SK-N-MC (cell line): ENCODE measurements at regions not wholly inside any gene's neighbourhood (a gene's known extent, or its start where the extent isn't known, plus 50 kb on each side); places are given as distances from the start of the nearest gene placed in this dataset.

ENCODE experiments used
- DNase-seq: peaks from one replicate; pipeline ENCODE4 v3.0.0-alpha.2; 2011; ENCODE audit warnings: low read depth, low spot score
- H3K27ac ChIP-seq: fragments of 200-600 bp; sonication (generic); 2 replicates; pipeline ENCODE4 v1.5.1; 2016; ENCODE audit warnings: mixed run types
- H3K36me3 ChIP-seq: fragments of 200-600 bp; sonication (generic); 2 replicates; pipeline ENCODE4 v1.6.1; 2017; ENCODE audit warnings: antibody characterized with exemption, low read length, mixed read lengths; ENCODE audit not compliant: insufficient read depth
- H3K4me3 ChIP-seq: fragments of 200-600 bp; sonication (generic); 2 replicates; pipeline ENCODE4 v1.5.1; 2016
- H3K9ac ChIP-seq: fragments of 200-600 bp; sonication (generic); 2 replicates; pipeline ENCODE4 v1.8.0; 2017; ENCODE audit warnings: mixed run types, mixed read lengths; ENCODE audit not compliant: insufficient read length
- H3K9me3 ChIP-seq: fragments of 200-600 bp; sonication (generic); 2 replicates; pipeline ENCODE4 v1.6.1; 2017; ENCODE audit warnings: low read depth, mild to moderate bottlenecking, antibody characterized with exemption, low read length, moderate library complexity, mixed read lengths
- EZH2 ChIP-seq: fragments of 200-600 bp; sonication (generic); IDR thresholded peaks from one replicate; pipeline ENCODE4 v1.6.1; 2017; ENCODE audit warnings: antibody characterized with exemption
- FOXP2 ChIP-seq: optimal IDR thresholded peaks from 2 replicates; pipeline ENCODE3; 2011; ENCODE audit warnings: mild to moderate bottlenecking, moderate library complexity; ENCODE audit not compliant: insufficient read depth; ENCODE audit errors: extremely low read length, control extremely low read depth
- POLR2AphosphoS5 ChIP-seq: IDR thresholded peaks from 2 replicates; pipeline ENCODE4 v1.6.1; 2012; ENCODE audit warnings: mild to moderate bottlenecking, low read depth, low read length, borderline replicate concordance

DNA sequence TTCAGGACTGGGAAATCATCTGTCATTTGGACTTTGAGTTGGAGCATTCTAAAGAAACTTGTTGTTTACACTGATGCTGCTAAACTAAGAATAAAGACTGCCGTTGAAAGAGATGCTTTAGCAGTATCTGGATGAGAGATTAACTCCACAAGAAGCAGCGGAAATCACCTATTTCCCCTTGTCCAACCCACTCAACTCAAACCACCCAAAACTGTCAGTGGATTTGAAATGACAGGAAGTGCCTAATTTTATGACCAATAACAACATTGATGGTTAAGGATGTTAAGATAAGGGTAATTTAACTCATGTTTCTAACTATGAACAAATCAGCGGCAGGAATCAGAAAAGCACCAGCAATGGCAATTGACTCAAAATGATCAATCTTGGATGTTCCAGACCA, 110.8 kb upstream of the NR2F2 start:
- H3K4me3 ChIP-seq, result no peak overlapping the region
- no peak overlapping the region for H3K9ac ChIP-seq
- no peaks in the 10 kb centered on the region for H3K36me3 ChIP-seq
- no peak for DNase-seq
- H3K9me3 ChIP-seq, result no peaks in the 10 kb centered on the region
- H3K27ac ChIP-seq, result no peak overlapping the region
- TF ChIP-seq POLR2AphosphoS5, result no peak

GRCh38 chr15:96220657-96221056, 109.8 kb upstream of the NR2F2 start:
- Histone ChIP-seq H3K36me3 (no peaks in the 10 kb centered on the region), H3K9me3 (no peaks in the 10 kb centered on the region), H3K4me3 (no peak overlapping the region), H3K27ac (no peak overlapping the region), H3K9ac (no peak overlapping the region)
- DNase-seq, result no peak
- TF ChIP-seq FOXP2 (no peak), EZH2 (no peak), POLR2AphosphoS5 (no peak)

DNA sequence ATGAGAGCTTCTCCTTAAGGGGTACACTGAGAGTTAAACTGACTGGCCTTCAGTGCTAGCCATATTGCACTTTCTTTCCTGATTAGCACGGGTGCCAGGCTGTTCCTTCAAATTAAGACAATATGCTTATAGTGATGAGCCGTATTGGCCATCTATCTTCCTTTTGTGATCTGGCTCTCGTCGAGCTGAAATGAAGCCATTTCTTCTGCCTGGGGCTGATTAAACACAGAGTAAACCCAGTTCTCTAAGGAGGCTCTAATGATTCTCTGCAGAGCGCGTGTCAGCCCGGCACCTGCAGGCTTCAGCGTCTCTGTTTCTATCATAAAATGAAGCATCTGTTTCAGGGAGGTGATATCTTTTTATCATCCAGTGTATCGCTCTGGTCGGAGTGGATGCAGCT, 107.5 kb upstream of the NR2F2 start:
- H3K4me3 ChIP-seq, result no peak overlapping the region
- TF ChIP-seq EZH2 (no peak), FOXP2 (no peak), POLR2AphosphoS5 (no peak)
- H3K9ac ChIP-seq, result no peak overlapping the region
- no peak overlapping the region for H3K27ac ChIP-seq
- H3K9me3 ChIP-seq, result no peaks in the 10 kb centered on the region
- no peaks in the 10 kb centered on the region for H3K36me3 ChIP-seq
- no peak for DNase-seq

GRCh38 chr15:96223939-96224338, 106.6 kb upstream of the NR2F2 start:
- no peak for TF ChIP-seq FOXP2
- no peak for TF ChIP-seq POLR2AphosphoS5
- no peak for TF ChIP-seq EZH2
- Histone ChIP-seq H3K9ac (no peak overlapping the region), H3K4me3 (no peak overlapping the region), H3K36me3 (no peaks in the 10 kb centered on the region), H3K27ac (no peak overlapping the region), H3K9me3 (no peaks in the 10 kb centered on the region)
- DNase-seq, result no peak

- H3K9me3 ChIP-seq, result no peaks in the 10 kb centered on the region
- H3K4me3 ChIP-seq, result no peak overlapping the region
- H3K9ac ChIP-seq, result no peak overlapping the region
- TF ChIP-seq POLR2AphosphoS5 (no peak), FOXP2 (no peak), EZH2 (no peak)
- H3K27ac ChIP-seq, result no peak overlapping the region
- no peak for DNase-seq
- H3K36me3 ChIP-seq, result no peaks in the 10 kb centered on the region
Observed at GRCh38 chr15:96225642-96226259, 104.7 kb upstream of the NR2F2 start.

GRCh38 chr15:96230526-96231181, 99.8 kb upstream of the NR2F2 start:
- H3K9me3 ChIP-seq, result no peaks in the 10 kb centered on the region
- TF ChIP-seq POLR2AphosphoS5 (no peak), FOXP2 (no peak), EZH2 (no peak)
- H3K27ac ChIP-seq, result no peak overlapping the region
- H3K4me3 ChIP-seq, result no peak overlapping the region
- H3K36me3 ChIP-seq, result no peaks in the 10 kb centered on the region
- H3K9ac ChIP-seq, result no peak overlapping the region
- DNase-seq, result no peak

GRCh38 chr15:96232335-96232734, 98.2 kb upstream of the NR2F2 start:
- Histone ChIP-seq H3K27ac (no peak overlapping the region), H3K4me3 (no peak overlapping the region), H3K9me3 (no peaks in the 10 kb centered on the region), H3K9ac (no peak overlapping the region), H3K36me3 (no peaks in the 10 kb centered on the region)
- DNase-seq, result no peak
- no peak for TF ChIP-seq POLR2AphosphoS5
- TF ChIP-seq EZH2, result no peak
- no peak for TF ChIP-seq FOXP2

GRCh38 chr15:96234109-96234892, 96.2 kb upstream of the NR2F2 start:
- Histone ChIP-seq H3K9me3 (no peaks in the 10 kb centered on the region), H3K9ac (no peak overlapping the region), H3K36me3 (no peaks in the 10 kb centered on the region), H3K4me3 (no peak overlapping the region), H3K27ac (no peak overlapping the region)
- no peak for DNase-seq
- TF ChIP-seq EZH2, result no peak
- TF ChIP-seq POLR2AphosphoS5, result no peak
- TF ChIP-seq FOXP2, result no peak
